ENCODE measurements at regions not wholly inside any gene's neighbourhood (a gene's known extent, or its start where the extent isn't known, plus 50 kb on each side); places are given as distances from the start of the nearest gene placed in this dataset.

DNA sequence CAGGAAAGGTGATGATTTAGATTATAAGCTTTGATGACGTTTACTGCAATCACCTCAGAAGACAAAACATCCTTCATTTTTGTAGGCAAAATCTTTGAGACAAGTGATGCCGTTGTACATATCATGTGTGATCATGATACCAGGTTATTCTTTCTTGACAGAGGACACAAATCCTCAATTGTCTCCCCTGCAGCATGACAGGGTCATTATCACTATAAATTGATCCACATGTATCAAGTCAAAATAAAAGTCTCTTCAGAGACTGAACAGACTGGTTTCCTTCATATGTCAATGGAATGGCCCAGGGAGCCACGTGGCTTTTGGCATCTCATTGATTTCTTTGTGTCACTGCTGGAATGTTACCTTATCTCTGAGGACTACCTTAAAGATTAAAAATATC lies 995.7 kb downstream of the FLRT2 start:
- TF ChIP-seq, protein P1, sequence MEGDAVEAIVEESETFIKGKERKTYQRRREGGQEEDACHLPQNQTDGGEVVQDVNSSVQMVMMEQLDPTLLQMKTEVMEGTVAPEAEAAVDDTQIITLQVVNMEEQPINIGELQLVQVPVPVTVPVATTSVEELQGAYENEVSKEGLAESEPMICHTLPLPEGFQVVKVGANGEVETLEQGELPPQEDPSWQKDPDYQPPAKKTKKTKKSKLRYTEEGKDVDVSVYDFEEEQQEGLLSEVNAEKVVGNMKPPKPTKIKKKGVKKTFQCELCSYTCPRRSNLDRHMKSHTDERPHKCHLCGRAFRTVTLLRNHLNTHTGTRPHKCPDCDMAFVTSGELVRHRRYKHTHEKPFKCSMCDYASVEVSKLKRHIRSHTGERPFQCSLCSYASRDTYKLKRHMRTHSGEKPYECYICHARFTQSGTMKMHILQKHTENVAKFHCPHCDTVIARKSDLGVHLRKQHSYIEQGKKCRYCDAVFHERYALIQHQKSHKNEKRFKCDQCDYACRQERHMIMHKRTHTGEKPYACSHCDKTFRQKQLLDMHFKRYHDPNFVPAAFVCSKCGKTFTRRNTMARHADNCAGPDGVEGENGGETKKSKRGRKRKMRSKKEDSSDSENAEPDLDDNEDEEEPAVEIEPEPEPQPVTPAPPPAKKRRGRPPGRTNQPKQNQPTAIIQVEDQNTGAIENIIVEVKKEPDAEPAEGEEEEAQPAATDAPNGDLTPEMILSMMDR (IDR thresholded peaks at IDR 0.05): no peak
- TF ChIP-seq POLR2A (IDR thresholded peaks at IDR 0.05): no peak

Data from esophagus squamous epithelium (tissue), 4 donors.